HEK293 (cell line): ENCODE measurements at regions not wholly inside any gene's neighbourhood (a gene's known extent, or its start where the extent isn't known, plus 50 kb on each side); places are given as distances from the start of the nearest gene placed in this dataset.

Experiments
- GLIS2 ChIP-seq: fragments of 450-650 bp; formaldehyde crosslinking; IDR thresholded peaks from 2 replicates; pipeline ENCODE4 v1.5.1; 2016; ENCODE audit warnings: missing biosample characterization, missing genetic modification characterization
- TSHZ1 ChIP-seq: fragments of 450-650 bp; formaldehyde crosslinking; IDR thresholded peaks from 2 replicates; pipeline ENCODE4 v1.5.1; 2016; ENCODE audit warnings: missing biosample characterization, missing genetic modification characterization, borderline replicate concordance
- ZNF2 ChIP-seq: fragments of 450-650 bp; formaldehyde crosslinking; IDR thresholded peaks from 2 replicates; pipeline ENCODE4 v1.5.1; 2016; ENCODE audit warnings: missing biosample characterization, missing genetic modification characterization
- ZNF202 ChIP-seq: fragments of 450-650 bp; formaldehyde crosslinking; IDR thresholded peaks from 2 replicates; pipeline ENCODE4 v1.5.1; 2016; ENCODE audit warnings: missing biosample characterization, missing genetic modification characterization, borderline replicate concordance
- ZNF274 ChIP-seq, 2 experiments: fragments of 200-500 bp in 1 of 2; fragments of 450-650 bp in 1 of 2; sonication (Bioruptor generic) in 1 of 2; formaldehyde crosslinking in 1 of 2; IDR thresholded peaks; 2 replicates each; pipeline versions ENCODE4 v1.5.1 to v1.6.1; 2014 to 2016; ENCODE audit warnings: borderline replicate concordance in 1 of 2, inconsistent platforms in 1 of 2, low read length in 1 of 2, missing biosample characterization in 1 of 2, missing genetic modification characterization in 1 of 2
- ZNF664 ChIP-seq: fragments of 450-650 bp; formaldehyde crosslinking; IDR thresholded peaks from 2 replicates; pipeline ENCODE4 v1.5.1; 2016; ENCODE audit warnings: missing biosample characterization, missing genetic modification characterization
- TF ChIP-seq, protein P1 (sequence below): fragments of 450-650 bp; formaldehyde crosslinking; IDR thresholded peaks from 2 replicates; pipeline ENCODE4 v1.5.1; 2016; ENCODE audit warnings: missing biosample characterization, missing genetic modification characterization
- TF ChIP-seq, protein P2 (sequence below): fragments of 450-650 bp; formaldehyde crosslinking; IDR thresholded peaks from 2 replicates; pipeline ENCODE4 v1.5.1; 2016; ENCODE audit warnings: missing biosample characterization, missing genetic modification characterization

- TF ChIP-seq, protein P1, sequence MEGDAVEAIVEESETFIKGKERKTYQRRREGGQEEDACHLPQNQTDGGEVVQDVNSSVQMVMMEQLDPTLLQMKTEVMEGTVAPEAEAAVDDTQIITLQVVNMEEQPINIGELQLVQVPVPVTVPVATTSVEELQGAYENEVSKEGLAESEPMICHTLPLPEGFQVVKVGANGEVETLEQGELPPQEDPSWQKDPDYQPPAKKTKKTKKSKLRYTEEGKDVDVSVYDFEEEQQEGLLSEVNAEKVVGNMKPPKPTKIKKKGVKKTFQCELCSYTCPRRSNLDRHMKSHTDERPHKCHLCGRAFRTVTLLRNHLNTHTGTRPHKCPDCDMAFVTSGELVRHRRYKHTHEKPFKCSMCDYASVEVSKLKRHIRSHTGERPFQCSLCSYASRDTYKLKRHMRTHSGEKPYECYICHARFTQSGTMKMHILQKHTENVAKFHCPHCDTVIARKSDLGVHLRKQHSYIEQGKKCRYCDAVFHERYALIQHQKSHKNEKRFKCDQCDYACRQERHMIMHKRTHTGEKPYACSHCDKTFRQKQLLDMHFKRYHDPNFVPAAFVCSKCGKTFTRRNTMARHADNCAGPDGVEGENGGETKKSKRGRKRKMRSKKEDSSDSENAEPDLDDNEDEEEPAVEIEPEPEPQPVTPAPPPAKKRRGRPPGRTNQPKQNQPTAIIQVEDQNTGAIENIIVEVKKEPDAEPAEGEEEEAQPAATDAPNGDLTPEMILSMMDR (tag by site-specific recombination): no peak
- TF ChIP-seq, protein P2, sequence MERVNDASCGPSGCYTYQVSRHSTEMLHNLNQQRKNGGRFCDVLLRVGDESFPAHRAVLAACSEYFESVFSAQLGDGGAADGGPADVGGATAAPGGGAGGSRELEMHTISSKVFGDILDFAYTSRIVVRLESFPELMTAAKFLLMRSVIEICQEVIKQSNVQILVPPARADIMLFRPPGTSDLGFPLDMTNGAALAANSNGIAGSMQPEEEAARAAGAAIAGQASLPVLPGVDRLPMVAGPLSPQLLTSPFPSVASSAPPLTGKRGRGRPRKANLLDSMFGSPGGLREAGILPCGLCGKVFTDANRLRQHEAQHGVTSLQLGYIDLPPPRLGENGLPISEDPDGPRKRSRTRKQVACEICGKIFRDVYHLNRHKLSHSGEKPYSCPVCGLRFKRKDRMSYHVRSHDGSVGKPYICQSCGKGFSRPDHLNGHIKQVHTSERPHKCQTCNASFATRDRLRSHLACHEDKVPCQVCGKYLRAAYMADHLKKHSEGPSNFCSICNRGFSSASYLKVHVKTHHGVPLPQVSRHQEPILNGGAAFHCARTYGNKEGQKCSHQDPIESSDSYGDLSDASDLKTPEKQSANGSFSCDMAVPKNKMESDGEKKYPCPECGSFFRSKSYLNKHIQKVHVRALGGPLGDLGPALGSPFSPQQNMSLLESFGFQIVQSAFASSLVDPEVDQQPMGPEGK (tag by site-specific recombination): no peak
- TF ChIP-seq ZNF2 (tag by site-specific recombination): no peak
- TF ChIP-seq ZNF664 (tag by site-specific recombination): no peak
- TF ChIP-seq ZNF274 (IDR thresholded peaks at IDR 0.05; ENCODE audit: low read length): no peak
- no peak for TF ChIP-seq ZNF274 (tag by site-specific recombination; IDR thresholded peaks at IDR 0.05; ENCODE audit: borderline replicate concordance)
- no peak for TF ChIP-seq TSHZ1
- no peak for TF ChIP-seq ZNF202 (tag by site-specific recombination)
- no peak for TF ChIP-seq GLIS2 (tag by site-specific recombination)
These were observed 398.2 kb upstream of the MYT1L start for GRCh38 chr2:2729246-2729645.
